GM12878 (cell line): ENCODE measurements at regions not wholly inside any gene's neighbourhood (a gene's known extent, or its start where the extent isn't known, plus 50 kb on each side); places are given as distances from the start of the nearest gene placed in this dataset.

Experiments
- ATF7 ChIP-seq: fragments of 450-650 bp; IDR thresholded peaks from 2 replicates; pipeline ENCODE4 v1.6.1; 2016; ENCODE audit warnings: low read depth, mild to moderate bottlenecking
- BHLHE40 ChIP-seq, 2 experiments: fragments of 450-650 bp in 1 of 2; IDR thresholded peaks; 2 replicates each; pipeline ENCODE4 v1.6.1; 2011 to 2017; ENCODE audit warnings: low read depth in 2 of 2, borderline replicate concordance in 1 of 2, improper control_type of control experiment in 1 of 2, low read length in 1 of 2, mild to moderate bottlenecking in 1 of 2
- FOS ChIP-seq: IDR thresholded peaks from 3 replicates; pipeline ENCODE4 v1.6.1; 2011; ENCODE audit warnings: borderline replicate concordance; ENCODE audit not compliant: insufficient read length; ENCODE audit errors: extremely low read depth
- GABPA ChIP-seq: IDR thresholded peaks from 2 replicates; pipeline ENCODE4 v1.6.1; 2014; ENCODE audit warnings: antibody characterized with exemption, low read depth, mild to moderate bottlenecking, inconsistent platforms
- IRF5 ChIP-seq: fragments of 450-650 bp; IDR thresholded peaks from 2 replicates; pipeline ENCODE4 v1.6.1; 2017; ENCODE audit warnings: borderline replicate concordance
- JUND ChIP-seq: IDR thresholded peaks from 2 replicates; pipeline ENCODE4 v1.6.1; 2012; ENCODE audit warnings: low read depth, mild to moderate bottlenecking, low read length, improper control_type of control experiment, moderate library complexity
- KAT2A ChIP-seq: conservative IDR thresholded peaks from 2 replicates; pipeline ENCODE4 v1.6.1; 2011; ENCODE audit warnings: low read depth, low read length; ENCODE audit not compliant: control insufficient read depth
- NR2C1 ChIP-seq: fragments of 450-650 bp; IDR thresholded peaks from 2 replicates; pipeline ENCODE4 v1.6.1; 2017; ENCODE audit warnings: antibody characterized with exemption, mild to moderate bottlenecking, moderate library complexity
- NR2F1 ChIP-seq: fragments of 450-650 bp; conservative IDR thresholded peaks from 2 replicates; pipeline ENCODE4 v1.6.1; 2017; ENCODE audit warnings: mild to moderate bottlenecking
- SMAD5 ChIP-seq: IDR thresholded peaks from 2 replicates; pipeline ENCODE4 v1.6.1; 2016; ENCODE audit warnings: antibody characterized with exemption, low read depth
- SPI1 ChIP-seq: IDR thresholded peaks from 2 replicates; pipeline ENCODE4 v1.6.1; 2011; ENCODE audit warnings: low read depth, mild to moderate bottlenecking, low read length, moderate library complexity, borderline replicate concordance; ENCODE audit not compliant: insufficient read depth
- TARDBP ChIP-seq: IDR thresholded peaks from 2 replicates; pipeline ENCODE4 v1.6.1; 2016; ENCODE audit warnings: borderline replicate concordance
- TBL1XR1 ChIP-seq: IDR thresholded peaks from 2 replicates; pipeline ENCODE4 v1.6.1; 2012; ENCODE audit warnings: low read depth, low read length, improper control_type of control experiment
- ZBTB40 ChIP-seq: fragments of 450-650 bp; IDR thresholded peaks from 2 replicates; pipeline ENCODE4 v1.6.1; 2016; ENCODE audit warnings: mild to moderate bottlenecking, moderate library complexity, borderline replicate concordance
- ZNF592 ChIP-seq: fragments of 450-650 bp; IDR thresholded peaks from 2 replicates; pipeline ENCODE4 v1.6.1; 2017; ENCODE audit warnings: mild to moderate bottlenecking, moderate library complexity
- ZNF687 ChIP-seq: fragments of 450-650 bp; IDR thresholded peaks from 2 replicates; pipeline ENCODE4 v1.6.1; 2017; ENCODE audit warnings: mild to moderate bottlenecking, moderate library complexity

- TF ChIP-seq ZBTB40 (peak; percentile 23; the same call in 1 of the 2 replicates), BHLHE40 (IDR thresholded peaks at IDR 0.05; ENCODE audit: borderline replicate concordance in 1 of 2, low read depth in 2 of 2, low read length in 1 of 2) (0 out of 4 replicates have a peak, but pooled peaks of 1 of the 2 experiments have one; percentile 13), JUND (no peak), TARDBP (no peak), IRF5 (no peak), KAT2A (no peak), SMAD5 (no peak), NR2F1 (peak; percentile 96), TBL1XR1 (no peak), ZNF687 (no peak), FOS (no peak), ATF7 (peak; percentile 71), ZNF592 (no peak), SPI1 (no peak), GABPA (no peak), NR2C1 (peak; percentile 26; the same call in 1 of the 2 replicates)
These were observed 176.8 kb downstream of the LARP7 start (continued) for GRCh38 chr4:112813790-112814189.
